ENCODE measurements at regions not wholly inside any gene's neighbourhood (a gene's known extent, or its start where the extent isn't known, plus 50 kb on each side); places are given as distances from the start of the nearest gene placed in this dataset.

GRCh38 chr3:152056481-152056880 lies 183.0 kb downstream of the SUCNR1 start:
- peak; percentile 65 for DNase-seq

DNA sequence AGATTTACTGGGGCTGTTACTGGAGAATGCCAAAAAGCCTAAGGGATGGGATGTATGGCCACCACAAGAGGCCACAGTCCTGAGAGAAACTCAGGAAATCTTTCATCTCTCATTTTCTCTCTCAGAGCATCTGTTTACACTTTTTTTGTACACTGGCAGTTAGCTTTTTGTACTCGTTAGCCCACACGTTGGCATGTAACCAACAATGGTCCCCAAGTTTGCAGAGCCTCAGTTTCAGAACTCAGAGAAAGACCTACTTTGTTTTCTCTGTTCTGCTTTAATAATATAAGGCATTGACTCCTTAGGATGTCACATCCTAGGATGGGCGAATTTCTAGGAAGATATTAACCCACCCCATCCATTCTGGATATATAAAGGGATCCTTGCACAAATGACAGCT lies 183.5 kb downstream of the SUCNR1 start:
- DNase-seq, result no peak

DNA sequence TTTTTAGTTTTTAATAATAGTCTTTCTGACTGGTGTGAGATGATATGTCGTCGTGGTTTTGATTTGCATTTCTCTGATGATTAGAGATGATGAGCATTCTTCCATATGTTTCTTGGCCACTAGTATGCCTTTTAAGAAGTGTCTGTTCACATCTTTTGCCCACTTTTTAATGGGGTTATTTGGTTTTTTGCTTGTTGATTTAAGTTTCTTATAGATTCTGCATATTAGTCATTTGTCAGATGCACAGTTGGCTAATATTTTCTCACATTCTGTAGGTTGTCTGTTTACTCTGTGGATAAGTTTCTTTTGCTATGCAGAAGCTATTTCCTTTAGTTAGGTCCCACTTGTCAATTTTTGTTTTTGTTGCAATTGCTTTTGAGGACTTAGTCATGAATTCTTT lies 185.4 kb downstream of the SUCNR1 start:
- no peak for DNase-seq

GRCh38 chr3:152060701-152061100 lies 187.3 kb downstream of the SUCNR1 start:
- DNase-seq, result no peak

DNA sequence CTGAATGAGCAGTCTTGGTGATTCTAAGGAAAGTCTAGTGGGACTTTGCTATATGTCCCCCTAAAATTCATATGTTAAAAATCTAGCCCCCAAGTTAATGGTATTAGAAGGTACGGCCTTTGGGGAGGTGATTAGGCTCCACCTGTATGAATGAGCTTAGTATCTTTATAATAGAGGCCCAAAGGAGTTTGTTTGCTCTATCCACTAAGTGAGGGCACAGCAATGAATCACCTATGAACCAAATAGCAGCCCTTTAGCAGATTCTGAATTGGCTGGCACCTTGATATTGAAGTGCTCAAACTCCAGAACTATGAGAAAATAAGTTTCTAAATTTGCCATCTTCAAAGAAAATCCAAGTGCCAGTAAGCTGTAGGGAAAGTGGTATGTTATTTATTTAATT lies 187.9 kb downstream of the SUCNR1 start:
- no peak for DNase-seq

DNA sequence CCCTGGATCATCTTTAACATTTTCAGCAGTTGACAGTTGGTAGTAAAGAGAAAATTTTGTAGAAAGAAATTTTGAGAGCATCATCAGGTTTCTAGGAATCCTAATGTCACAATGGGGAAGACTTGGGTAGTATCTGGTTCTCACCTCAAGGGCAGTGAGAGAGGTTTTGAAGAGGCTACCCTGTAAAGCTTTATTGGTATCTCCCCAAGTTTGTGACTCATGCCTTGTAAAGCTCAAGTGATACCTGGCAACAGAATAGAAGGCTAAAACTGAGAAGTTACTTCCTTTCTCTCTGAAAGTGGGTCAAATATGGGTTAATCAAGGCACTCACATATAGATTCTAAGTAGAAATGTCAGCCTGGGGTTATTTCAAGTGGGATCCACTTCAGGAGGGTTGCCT lies 196.4 kb downstream of the SUCNR1 start:
- DNase-seq, result no peak

- DNase-seq, result no peak
These were observed 197.4 kb upstream of the MBNL1 start for GRCh38 chr3:152071315-152071714.

DNA sequence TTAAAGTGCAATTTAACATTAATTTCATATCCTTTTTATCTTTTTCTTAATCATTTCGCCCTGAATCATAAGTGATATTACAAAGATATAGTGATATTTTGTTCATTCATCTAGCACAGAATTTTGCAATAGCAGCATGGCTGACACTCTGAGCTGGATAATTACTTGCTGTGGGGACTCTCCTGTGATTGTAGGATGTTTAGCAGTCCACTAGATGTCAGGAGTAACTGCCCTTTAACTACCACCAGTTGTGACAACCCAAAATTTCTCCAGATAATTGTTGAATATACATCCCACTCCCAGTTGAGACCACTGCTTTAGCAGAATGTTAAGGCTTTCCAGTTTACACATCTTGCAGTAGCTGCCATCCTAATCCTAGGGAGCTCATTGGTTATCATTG lies 196.8 kb upstream of the MBNL1 start:
- no peak for DNase-seq

DNA sequence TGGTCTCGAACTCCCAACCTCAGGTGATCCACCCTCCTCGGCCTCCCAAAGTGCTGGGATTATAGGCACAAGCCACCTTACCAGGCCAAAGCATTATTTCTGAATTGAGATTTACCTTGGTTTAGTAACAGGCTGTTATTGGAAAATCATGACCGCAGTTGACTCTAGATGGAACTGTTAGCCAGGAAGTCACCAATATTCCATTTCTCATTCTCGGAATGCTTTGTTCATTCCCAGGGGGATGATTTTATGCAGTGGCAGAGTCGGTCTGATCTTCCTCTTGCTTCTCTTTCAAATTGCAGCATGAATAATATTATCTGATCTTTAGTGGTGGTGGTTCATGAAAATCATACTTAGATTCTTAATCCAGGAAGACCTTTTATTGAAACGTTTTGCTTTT lies 195.5 kb upstream of the MBNL1 start:
- DNase-seq, result no peak

DNA sequence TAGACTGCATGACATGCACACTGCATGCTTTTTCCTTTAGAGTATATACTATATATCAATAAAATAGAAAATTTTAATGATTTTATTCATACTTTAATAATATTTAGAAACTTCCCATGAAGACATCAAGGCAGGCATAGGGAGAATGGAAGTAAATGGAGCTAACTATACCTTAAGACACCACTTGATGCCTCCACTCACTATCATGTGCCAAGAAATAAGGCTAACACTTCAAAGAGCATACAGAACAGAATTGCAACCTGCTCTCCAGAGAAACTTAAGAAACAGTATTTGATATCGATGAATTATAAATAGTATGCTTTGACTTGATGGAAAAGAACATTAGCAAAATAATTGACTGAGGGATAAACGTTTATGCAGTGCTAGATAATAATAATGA lies 192.6 kb upstream of the MBNL1 start:
- no peak for DNase-seq

- no peak for DNase-seq
These were observed 188.7 kb upstream of the MBNL1 start for GRCh38 chr3:152079980-152080379.

DNA sequence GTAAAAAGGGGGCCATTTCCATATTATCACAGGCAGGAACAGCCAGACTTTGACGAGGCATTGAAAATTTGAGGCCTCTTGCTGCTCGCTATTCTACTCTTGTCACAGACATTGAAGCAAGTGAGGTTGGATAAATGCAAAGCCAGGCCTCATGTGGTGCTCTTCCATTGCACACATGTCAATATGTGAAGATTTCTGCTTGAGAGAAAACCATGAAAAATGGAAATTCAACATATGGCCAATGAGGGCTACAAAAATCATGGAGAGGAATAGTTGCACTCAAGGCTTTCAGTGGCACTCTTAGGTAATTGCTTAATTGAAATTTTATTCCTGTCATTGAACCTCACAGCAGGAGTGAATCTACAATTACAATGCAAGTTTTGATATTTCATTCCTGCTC lies 185.6 kb upstream of the MBNL1 start:
- DNase-seq, result peak; percentile 81

DNA sequence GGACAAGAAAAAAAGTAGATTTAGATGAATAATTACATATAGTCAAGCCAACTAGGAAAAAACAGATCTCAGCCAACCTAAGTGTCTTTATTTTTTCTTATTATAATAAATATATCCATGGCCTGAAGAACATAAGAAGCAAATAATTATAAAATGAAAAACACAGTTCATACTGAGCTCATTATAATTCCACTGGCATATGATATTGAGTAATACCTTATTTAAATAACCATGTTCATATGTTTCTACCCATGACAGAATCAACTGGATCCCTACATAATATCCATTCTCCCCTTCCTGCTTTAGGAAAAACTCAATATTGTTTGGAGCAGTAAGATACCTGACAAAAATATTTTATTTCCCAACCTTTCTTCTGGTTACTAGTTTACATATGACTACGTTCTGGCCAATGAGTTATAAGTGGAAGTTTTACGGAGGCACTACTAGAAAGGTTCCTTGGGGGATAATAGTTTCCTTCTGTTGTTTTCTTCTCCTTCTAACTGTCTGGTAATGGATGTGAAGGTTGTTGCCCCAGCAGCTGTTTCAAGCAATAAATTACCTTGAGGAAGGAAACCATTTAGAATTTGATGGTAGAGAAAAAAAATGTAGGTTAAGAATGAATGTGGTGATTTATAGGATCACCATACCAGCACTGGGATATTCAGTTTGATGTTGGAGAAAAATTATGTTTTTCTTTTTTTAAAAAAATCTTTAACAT lies 184.1 kb upstream of the MBNL1 start:
- no peak for DNase-seq

GRCh38 chr3:152087153-152087552 lies 181.6 kb upstream of the MBNL1 start:
- DNase-seq, result no peak

- DNase-seq, result no peak
These were observed 179.2 kb upstream of the MBNL1 start for GRCh38 chr3:152089528-152089927.

GRCh38 chr3:152091725-152092124 lies 177.0 kb upstream of the MBNL1 start:
- DNase-seq, result no peak

DNA sequence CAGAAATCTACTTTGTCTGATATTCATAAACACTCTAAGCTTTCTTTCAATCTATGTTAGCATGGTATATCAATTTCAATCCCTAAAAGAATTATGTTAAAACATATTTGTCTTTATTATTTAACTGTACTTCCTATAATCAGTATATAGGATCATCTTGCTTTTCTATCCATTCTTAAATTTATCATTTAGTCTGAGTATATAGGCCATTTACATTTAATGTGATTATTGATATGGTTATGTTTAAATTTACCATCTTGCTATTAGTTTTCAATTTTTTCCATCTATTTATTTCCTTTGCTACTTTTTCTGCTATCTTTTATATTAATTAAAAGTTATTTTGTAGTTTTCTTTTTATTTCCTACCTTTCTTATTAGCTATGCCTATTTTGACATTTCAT lies 174.8 kb upstream of the MBNL1 start:
- no peak for DNase-seq

DNA sequence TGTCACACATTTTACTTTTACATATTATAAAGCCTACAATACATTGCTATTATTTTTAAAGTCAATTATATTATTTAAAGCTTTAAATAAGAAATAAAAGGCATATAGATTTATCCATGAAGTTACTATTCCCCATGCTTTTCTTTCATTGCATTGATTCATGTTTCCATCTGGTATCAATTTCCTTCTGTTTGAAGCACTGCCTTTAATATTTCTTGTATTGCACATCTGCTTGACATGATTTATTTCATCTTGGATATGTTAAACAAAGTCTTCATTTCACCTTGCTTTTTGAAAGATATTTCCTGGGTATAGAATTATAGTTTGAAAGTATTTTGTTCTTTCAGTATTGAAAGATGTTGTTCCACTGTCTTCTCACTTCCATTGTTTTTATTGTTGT lies 174.3 kb upstream of the MBNL1 start:
- no peak for DNase-seq

DNA sequence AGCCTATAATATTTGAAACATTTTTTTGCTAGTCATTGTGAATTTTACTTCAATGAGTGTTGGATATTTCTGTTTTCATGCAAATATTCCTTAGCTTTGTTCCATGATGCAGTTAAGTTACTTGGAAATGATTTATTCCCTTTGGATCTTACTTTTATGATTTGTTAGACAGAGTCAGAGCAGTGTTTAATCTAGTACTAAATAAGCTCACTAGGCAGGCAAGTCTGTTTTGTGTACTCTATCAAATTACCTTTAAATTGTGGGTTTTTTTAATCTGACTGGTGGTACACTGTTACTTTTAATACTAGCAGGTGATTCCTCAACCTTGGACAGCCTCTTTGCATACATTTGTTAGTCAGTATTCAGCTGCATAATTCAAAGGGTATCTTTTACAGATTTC lies 173.3 kb upstream of the MBNL1 start:
- no peak for DNase-seq

DNA sequence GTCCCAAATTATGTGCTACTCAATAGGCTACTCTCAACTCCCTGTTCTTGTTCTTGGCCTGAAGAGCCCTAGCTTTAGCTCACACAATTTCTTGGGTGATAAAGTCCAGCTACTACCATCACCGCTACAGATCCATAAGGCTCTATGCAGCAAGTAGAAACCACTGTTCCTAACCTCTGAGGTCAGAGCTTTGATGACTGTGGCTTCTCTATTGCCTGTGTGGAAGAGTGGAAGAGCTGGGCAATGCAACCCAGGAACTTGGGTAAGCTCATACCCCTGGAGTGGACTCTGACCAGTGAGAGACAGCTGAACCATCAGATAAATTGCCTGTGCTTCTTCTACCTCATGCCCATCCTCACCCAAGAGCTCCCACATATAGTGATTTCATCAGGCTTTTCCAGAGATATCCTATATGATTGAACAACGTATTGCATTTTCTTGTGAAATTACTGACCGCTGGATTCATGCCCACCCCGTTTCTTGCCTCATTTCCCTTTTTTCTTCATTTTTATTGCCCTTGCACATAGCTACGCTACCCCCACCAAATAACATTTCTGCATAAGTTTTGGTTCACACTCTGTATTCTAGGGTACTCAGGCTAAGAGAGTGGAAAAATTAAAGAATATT lies 172.3 kb upstream of the MBNL1 start:
- DNase-seq, result no peak

DNA sequence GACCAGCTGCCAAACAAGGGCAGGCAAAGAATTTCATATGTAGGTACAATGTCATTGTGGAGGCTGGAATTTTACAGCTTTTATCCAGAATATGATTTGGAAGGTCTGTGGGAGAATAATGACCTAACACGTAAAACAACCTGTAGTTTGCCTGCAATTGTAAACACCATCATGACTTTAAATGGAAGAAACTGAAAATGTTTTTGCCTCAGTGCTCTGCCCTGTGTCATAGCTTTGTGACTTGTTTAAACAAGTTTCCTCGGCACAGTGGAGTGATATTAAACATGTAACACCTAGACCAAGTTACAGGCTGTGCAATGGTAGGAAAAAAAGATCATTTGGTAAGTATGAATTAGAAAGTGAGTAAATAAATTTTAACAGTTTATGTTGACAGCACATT lies 171.6 kb upstream of the MBNL1 start:
- DNase-seq, result no peak

DNA sequence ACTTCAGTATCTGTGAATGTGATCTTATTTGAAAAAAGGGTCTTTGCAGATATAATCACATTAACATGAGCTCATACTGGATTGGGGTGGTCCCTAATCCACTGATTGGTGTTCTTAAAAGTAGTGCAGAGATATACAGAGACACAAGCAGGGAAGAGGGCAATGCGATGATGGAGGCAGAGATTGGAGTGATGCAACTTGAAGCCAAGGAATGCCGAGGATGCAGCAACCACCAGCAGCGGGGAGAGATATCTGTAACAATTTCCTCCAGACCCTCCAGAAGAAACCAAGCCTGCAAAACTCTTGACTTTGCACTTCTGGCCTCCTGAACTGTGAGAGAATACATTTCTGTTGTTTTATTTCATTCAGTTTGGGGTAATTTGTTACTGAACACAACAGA lies 171.0 kb upstream of the MBNL1 start:
- DNase-seq, result no peak

- no peak for DNase-seq
These were observed 168.1 kb upstream of the MBNL1 start for GRCh38 chr3:152100491-152101132.

GRCh38 chr3:152102410-152102809 lies 166.3 kb upstream of the MBNL1 start:
- no peak for DNase-seq

DNA sequence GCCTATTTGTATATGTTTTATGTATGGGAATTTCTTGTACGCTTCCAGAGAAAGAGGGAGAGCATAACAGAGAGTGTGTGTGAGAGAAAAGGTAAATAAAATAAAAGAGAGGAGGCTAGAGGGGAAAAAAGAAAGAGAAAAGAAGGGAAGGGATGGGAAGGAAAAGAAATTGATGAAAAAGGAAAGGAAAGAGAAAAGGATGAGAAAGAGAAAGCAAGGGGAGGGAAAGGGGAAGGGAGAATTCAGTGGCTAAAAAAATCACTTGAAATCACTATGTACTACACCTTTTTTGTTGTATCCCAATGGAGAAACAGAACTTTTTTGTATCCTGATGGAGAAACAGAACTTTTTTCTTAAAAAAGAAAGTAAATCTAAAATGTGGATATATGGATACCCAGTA lies 165.5 kb upstream of the MBNL1 start:
- DNase-seq, result no peak
